OCI-LY1 (cell line): ENCODE measurements at regions not wholly inside any gene's neighbourhood (a gene's known extent, or its start where the extent isn't known, plus 50 kb on each side); places are given as distances from the start of the nearest gene placed in this dataset.

ENCODE experiments used
- H2AFZ ChIP-seq: fragments of 200-600 bp; sonication (generic), shearing (Covaris generic); 2 replicates; pipeline ENCODE4 v1.6.0; 2014; ENCODE audit warnings: antibody characterized with exemption, mild to moderate bottlenecking, low read length
- H3F3A ChIP-seq: fragments of 200-600 bp; sonication (generic), shearing (Covaris generic); 2 replicates; pipeline ENCODE4 v1.6.0; 2014; ENCODE audit warnings: mild to moderate bottlenecking, antibody characterized with exemption, low read length, moderate library complexity; ENCODE audit not compliant: insufficient read depth
- H3K27ac ChIP-seq: fragments of 200-600 bp; sonication (generic); 2 replicates; pipeline ENCODE4 v1.5.1; 2014; ENCODE audit warnings: low read length, mixed run types, mild to moderate bottlenecking, low read depth; ENCODE audit not compliant: poor library complexity, severe bottlenecking
- H3K27me3 ChIP-seq: fragments of 200-600 bp; sonication (generic); 2 replicates; pipeline ENCODE4 v1.6.0; 2014; ENCODE audit warnings: antibody characterized with exemption, mild to moderate bottlenecking, low read length, moderate library complexity; ENCODE audit not compliant: insufficient read depth
- H3K36me3 ChIP-seq: fragments of 200-600 bp; sonication (generic); 2 replicates; pipeline ENCODE4 v1.6.1; 2014; ENCODE audit warnings: mild to moderate bottlenecking, antibody characterized with exemption, low read length, moderate library complexity, mixed read lengths; ENCODE audit not compliant: insufficient read depth
- H3K4me1 ChIP-seq: fragments of 200-600 bp; sonication (generic); 2 replicates; pipeline ENCODE4 v1.5.1; 2014; ENCODE audit warnings: mild to moderate bottlenecking, low read length, moderate library complexity; ENCODE audit not compliant: insufficient read depth, severe bottlenecking
- H3K4me2 ChIP-seq: fragments of 200-600 bp; sonication (generic), shearing (Covaris generic); 2 replicates; pipeline ENCODE4 v1.6.1; 2014; ENCODE audit warnings: low read length
- H3K4me3 ChIP-seq: fragments of 200-600 bp; sonication (generic); 2 replicates; pipeline ENCODE4 v1.5.1; 2014; ENCODE audit warnings: low read length, low read depth, mild to moderate bottlenecking, mixed read lengths; ENCODE audit not compliant: poor library complexity, severe bottlenecking
- H3K79me2 ChIP-seq: fragments of 200-600 bp; shearing (Covaris generic); 2 replicates; pipeline ENCODE4 v1.6.1; 2016; ENCODE audit warnings: mixed run types, low read length, mixed read lengths; ENCODE audit not compliant: insufficient read depth
- H3K9ac ChIP-seq: fragments of 200-600 bp; sonication (generic), shearing (Covaris generic); 2 replicates; pipeline ENCODE4 v1.6.1; 2014; ENCODE audit warnings: mild to moderate bottlenecking, low read length, mixed read lengths
- H3K9me2 ChIP-seq: fragments of 200-600 bp; sonication (generic), shearing (Covaris generic); 2 replicates; pipeline ENCODE4 v1.6.1; 2014; ENCODE audit warnings: low read depth, mild to moderate bottlenecking, low read length, mixed read lengths
- H3K9me3 ChIP-seq: fragments of 200-600 bp; shearing (Covaris generic); 2 replicates; pipeline ENCODE4 v1.6.1; 2014; ENCODE audit warnings: low read length, mixed read lengths
- H4K20me1 ChIP-seq: fragments of 200-600 bp; sonication (generic), shearing (Covaris generic); 2 replicates; pipeline ENCODE4 v1.6.0; 2016; ENCODE audit warnings: mild to moderate bottlenecking, low read length; ENCODE audit not compliant: insufficient read depth
- CTCF ChIP-seq: fragments of 200-600 bp; sonication (generic), shearing (Covaris generic); IDR thresholded peaks from 2 replicates; pipeline ENCODE4 v1.5.1; 2017; ENCODE audit warnings: mild to moderate bottlenecking, antibody characterized with exemption, low read length, moderate library complexity, mixed read lengths
- EZH2 ChIP-seq: fragments of 200-600 bp; sonication (generic), shearing (Covaris generic); IDR thresholded peaks from 2 replicates; pipeline ENCODE4 v1.8.0; 2017; ENCODE audit warnings: borderline replicate concordance, mixed run types, mild to moderate bottlenecking, antibody characterized with exemption, low read length, moderate library complexity, mixed read lengths

- no peaks in the 10 kb centered on the region; the same call in 1 of the 2 replicates for H3K27me3 ChIP-seq
- TF ChIP-seq CTCF (no peak), EZH2 (no peak)
- no peaks in the 10 kb centered on the region for H3F3A ChIP-seq
- H3K4me2 ChIP-seq, result no peak overlapping the region
- no peaks in the 10 kb centered on the region for H3K79me2 ChIP-seq
- no peak overlapping the region for H3K4me3 ChIP-seq
- H3K9me3 ChIP-seq, result peaks cover 3% of the 10 kb centered on the region; the same call in 1 of the 2 replicates
- H3K4me1 ChIP-seq, result no peaks in the 10 kb centered on the region
- no peak overlapping the region for H2AFZ ChIP-seq
- no peaks in the 10 kb centered on the region for H4K20me1 ChIP-seq
- H3K36me3 ChIP-seq, result no peaks in the 10 kb centered on the region
- no peak overlapping the region for H3K9ac ChIP-seq
- H3K9me2 ChIP-seq, result no peaks in the 10 kb centered on the region
- H3K27ac ChIP-seq, result no peak overlapping the region
Measured at GRCh38 chr22:49218142-49218541, 609.5 kb downstream of the BRD1 start.

- TF ChIP-seq EZH2, result no peak
- no peak for TF ChIP-seq CTCF
- H3K36me3 ChIP-seq, result no peaks in the 10 kb centered on the region
- H2AFZ ChIP-seq, result no peak overlapping the region
- no peaks in the 10 kb centered on the region for H4K20me1 ChIP-seq
- no peak overlapping the region for H3K27ac ChIP-seq
- H3K4me3 ChIP-seq, result no peak overlapping the region
- no peaks in the 10 kb centered on the region for H3F3A ChIP-seq
- no peak overlapping the region for H3K4me2 ChIP-seq
- no peaks in the 10 kb centered on the region for H3K4me1 ChIP-seq
- no peaks in the 10 kb centered on the region; the same call in 1 of the 2 replicates for H3K27me3 ChIP-seq
- H3K9ac ChIP-seq, result no peak overlapping the region
- H3K79me2 ChIP-seq, result no peaks in the 10 kb centered on the region
- peaks cover 3% of the 10 kb centered on the region; the same call in 1 of the 2 replicates for H3K9me3 ChIP-seq
- H3K9me2 ChIP-seq, result no peaks in the 10 kb centered on the region
Measured at GRCh38 chr22:49216579-49216978, 611.1 kb downstream of the BRD1 start.

- Histone ChIP-seq H3K9me3 (peaks cover 3% of the 10 kb centered on the region; the same call in 1 of the 2 replicates), H3K36me3 (no peaks in the 10 kb centered on the region), H3K4me3 (no peak overlapping the region), H3K79me2 (no peaks in the 10 kb centered on the region), H3F3A (no peaks in the 10 kb centered on the region), H3K9ac (no peak overlapping the region), H3K9me2 (no peaks in the 10 kb centered on the region), H3K27me3 (no peaks in the 10 kb centered on the region; the same call in 1 of the 2 replicates), H4K20me1 (no peaks in the 10 kb centered on the region), H3K27ac (no peak overlapping the region), H3K4me2 (no peak overlapping the region), H3K4me1 (no peaks in the 10 kb centered on the region), H2AFZ (no peak overlapping the region)
- TF ChIP-seq CTCF (no peak), EZH2 (no peak)
Measured at GRCh38 chr22:49215840-49216239, 611.8 kb downstream of the BRD1 start.
